GM21360 (cell line): ENCODE measurements at regions not wholly inside any gene's neighbourhood (a gene's known extent, or its start where the extent isn't known, plus 50 kb on each side); places are given as distances from the start of the nearest gene placed in this dataset.

ENCODE experiments used
- ATAC-seq: cut with Tn5 transposase; IDR thresholded peaks from one replicate; pipeline ENCODE4 v1.9.1; 2021; ENCODE audit warnings: mild to moderate bottlenecking, moderate library complexity; ENCODE audit not compliant: unreplicated experiment

GRCh38 chr6:114404339-114404955, 61.6 kb upstream of the HS3ST5 start:
- ATAC-seq: no peak

GRCh38 chr6:114403858-114404257, 61.0 kb upstream of the HS3ST5 start:
- ATAC-seq: no peak

- ATAC-seq: no peak
These were observed 55.7 kb upstream of the HS3ST5 start for GRCh38 chr6:114398481-114398880.
